Spleen (tissue), 11 donors: ENCODE measurements at regions not wholly inside any gene's neighbourhood (a gene's known extent, or its start where the extent isn't known, plus 50 kb on each side); places are given as distances from the start of the nearest gene placed in this dataset.
"Not testable (repeated sequence)": the region's sequence is repeated elsewhere in the genome, so short reads cannot be mapped to it uniquely, and the experiment has no call there.

ENCODE experiments used
- DNase-seq: peaks from one replicate; pipeline ENCODE4 v3.0.0-alpha.2; 2020
- H3K27ac ChIP-seq, 8 donors: fragments of 200-600 bp; sonication (generic) in 7 of 8; 1 replicate in 4 of 8; 2 replicates in 4 of 8; pipeline versions ENCODE4 v1.5.0 to v1.8.0; 2016 to 2021; ENCODE audit warnings: inconsistent platforms in 4 of 8, mild to moderate bottlenecking in 4 of 8, moderate library complexity in 1 of 8
- H3K27me3 ChIP-seq, 7 donors: fragments of 200-600 bp; sonication (generic) in 6 of 7; replicated peaks in 1 of 7; 1 replicate in 4 of 7; 2 replicates in 3 of 7; pipeline versions ENCODE4 v1.5.0 to v1.8.0; 2016 to 2021; ENCODE audit warnings: inconsistent platforms in 3 of 7, mild to moderate bottlenecking in 1 of 7
- H3K36me3 ChIP-seq, 6 donors: fragments of 200-600 bp; sonication (generic) in 5 of 6; 1 replicate in 4 of 6; 2 replicates in 2 of 6; pipeline versions ENCODE4 v1.5.0 to v1.8.0; 2016 to 2021; ENCODE audit warnings: inconsistent platforms in 2 of 6
- H3K4me1 ChIP-seq, 6 donors: fragments of 200-600 bp; sonication (generic) in 5 of 6; 1 replicate in 3 of 6; 2 replicates in 3 of 6; pipeline versions ENCODE4 v1.5.0 to v1.8.0; 2016 to 2021; ENCODE audit warnings: inconsistent platforms in 3 of 6
- H3K4me3 ChIP-seq, 8 donors: fragments of 200-600 bp; sonication (generic) in 7 of 8; 1 replicate in 4 of 8; 2 replicates in 4 of 8; pipeline versions ENCODE4 v1.5.0 to v1.8.0; 2016 to 2021; ENCODE audit warnings: inconsistent platforms in 4 of 8, mild to moderate bottlenecking in 4 of 8, moderate library complexity in 2 of 8
- H3K9me3 ChIP-seq, 8 donors: fragments of 200-600 bp; sonication (generic) in 7 of 8; 1 replicate in 4 of 8; 2 replicates in 4 of 8; pipeline versions ENCODE4 v1.5.0 to v1.8.0; 2016 to 2021; ENCODE audit warnings: inconsistent platforms in 4 of 8
- CTCF ChIP-seq, 11 experiments: fragments of 200-600 bp in 7 of 11; fragments of 450-650 bp in 4 of 11; sonication (generic) in 4 of 11; IDR thresholded peaks in 8 of 11; conservative IDR thresholded peaks in 3 of 11; 1 replicate in 7 of 11; 2 replicates in 4 of 11; pipeline versions ENCODE4 v1.4.0 to v1.8.0; 2016 to 2021; ENCODE audit warnings: antibody characterized with exemption in 11 of 11, inconsistent platforms in 4 of 11, mild to moderate bottlenecking in 1 of 11
- POLR2A ChIP-seq, 3 donors: fragments of 450-650 bp; IDR thresholded peaks; one replicate each; pipeline ENCODE4 v1.5.1; 2017; ENCODE audit warnings: antibody characterized with exemption in 3 of 3, mild to moderate bottlenecking in 1 of 3
- POLR2AphosphoS5 ChIP-seq, 3 donors: sonication (generic); formaldehyde crosslinking; IDR thresholded peaks; one replicate each; pipeline ENCODE4 v1.5.1; 2017; ENCODE audit warnings: antibody characterized with exemption in 3 of 3
- WGBS, 5 donors: extraction: QIAGEN DNeasy Blood & Tissue Kit in 3 of 5; methylation state at CpG; one replicate each; pipeline versions ENCODE4 v1.1.5 to v1.1.7; 2013 to 2018; 5-methylcytosine and 5-hydroxymethylcytosine counted together
- intact Hi-C: fragments of 100-400 bp; cut with DNase I; formaldehyde crosslinking; loops from one replicate; pipeline ENCODE4 v1.15.0; 2023; ENCODE audit warnings: low total_unique reads
- donor health status: healthy with polysubstance abuse.
- donor health status: DM: no; HTN: no; CAD: no; lungs with moderate emphysema.
- donor health status: DM: no; HTN: no; CAD: no.
- donor health status: Bipolar disorder and iron deficiency.
- donor health status: healthy.
- donor health status: DM: no; HTN: no; CAD: no.
- donor health status: DM: yes; HTN: yes; CAD: no.

DNA sequence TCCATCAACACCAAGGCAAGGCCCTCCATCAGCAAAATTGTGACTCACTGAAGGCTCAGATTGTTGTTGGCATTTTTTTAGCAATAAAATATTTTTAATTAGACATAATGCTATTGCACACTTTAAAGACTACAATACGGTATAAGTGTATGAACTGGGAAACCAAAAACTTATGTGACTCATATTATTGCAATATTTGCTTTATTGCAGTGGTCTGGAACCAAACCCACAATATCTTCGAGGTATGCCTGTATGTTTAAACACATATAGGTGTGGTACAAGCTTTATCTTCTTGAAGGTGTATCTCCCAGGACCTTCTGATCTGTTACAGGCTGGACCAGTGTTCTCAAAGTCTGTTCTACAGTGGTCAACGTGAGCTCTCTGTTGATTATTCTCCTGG is 142.3 kb upstream of the FNDC3A start:
- H3K36me3 ChIP-seq = no peaks in the 10 kb centered on the region
- peaks cover 0 to 19% (median 12%) of the 10 kb centered on the region in 6 donors for H3K4me1 ChIP-seq
- no peak for DNase-seq
- H3K27ac ChIP-seq = no peak overlapping the region
- 76 to 88% (median 80%) methylated on average over 3 of the region's 3 CpGs for WGBS, 5 donors
- no peak overlapping the region for H3K4me3 ChIP-seq
- intact Hi-C loops = no loop called here
- H3K27me3 ChIP-seq = no peaks in the 10 kb centered on the region
- H3K9me3 ChIP-seq = peaks cover 0 to 38% (median 16%) of the 10 kb centered on the region in 8 donors
- TF ChIP-seq POLR2A (IDR thresholded peaks at IDR 0.05) = no peak
- TF ChIP-seq CTCF (IDR thresholded peaks at IDR 0.05 in 8 of 11, conservative IDR thresholded peaks at IDR 0.05 in 3 of 11) = no peak
- TF ChIP-seq POLR2AphosphoS5 (IDR thresholded peaks at IDR 0.05) = no peak

GRCh38 chr13:48835326-48835725 is 140.4 kb upstream of the FNDC3A start:
- H3K36me3 ChIP-seq, H3K27ac ChIP-seq, H3K27me3 ChIP-seq, H3K4me3 ChIP-seq, H3K4me1 ChIP-seq, DNase-seq, intact Hi-C loops: not testable (repeated sequence)
- 88 to 93% (median 92%) methylated on average over 5 of the region's 5 CpGs for WGBS, 5 donors
- H3K9me3 ChIP-seq = peaks cover 0 to 38% (median 16%) of the 10 kb centered on the region in 8 donors

GRCh38 chr13:48838193-48838973 is 137.3 kb upstream of the FNDC3A start:
- H3K9me3 ChIP-seq = peaks cover 0 to 23% (median 13%) of the 10 kb centered on the region in 8 donors
- WGBS, 5 donors = 58 to 72% (median 70%) methylated on average over 5 of the region's 5 CpGs
- no peaks in the 10 kb centered on the region for H3K27me3 ChIP-seq
- no peak overlapping the region for H3K4me3 ChIP-seq
- no peaks in the 10 kb centered on the region for H3K4me1 ChIP-seq
- no peak for DNase-seq
- H3K27ac ChIP-seq = no peak overlapping the region
- no peaks in the 10 kb centered on the region for H3K36me3 ChIP-seq
- intact Hi-C loops = no loop called here
- TF ChIP-seq POLR2AphosphoS5 (IDR thresholded peaks at IDR 0.05) (no peak), CTCF (IDR thresholded peaks at IDR 0.05 in 8 of 11, conservative IDR thresholded peaks at IDR 0.05 in 3 of 11) (no peak), POLR2A (IDR thresholded peaks at IDR 0.05) (no peak)

GRCh38 chr13:48839171-48839570 is 136.5 kb upstream of the FNDC3A start:
- H3K4me1 ChIP-seq = no peaks in the 10 kb centered on the region
- whole genome bisulfite sequencing, 5 donors = 89 to 97% (median 91%) methylated on average over 3 of the region's 3 CpGs
- no peak for DNase-seq
- H3K27me3 ChIP-seq = no peaks in the 10 kb centered on the region
- H3K9me3 ChIP-seq = peaks cover 0 to 15% (median 7%) of the 10 kb centered on the region in 8 donors
- no peak for TF ChIP-seq CTCF (IDR thresholded peaks at IDR 0.05 in 8 of 11, conservative IDR thresholded peaks at IDR 0.05 in 3 of 11)
- no peak for TF ChIP-seq POLR2AphosphoS5 (IDR thresholded peaks at IDR 0.05)
- no peak for TF ChIP-seq POLR2A (IDR thresholded peaks at IDR 0.05)
- intact Hi-C loops = no loop called here
- H3K27ac ChIP-seq = no peak overlapping the region
- H3K4me3 ChIP-seq = no peak overlapping the region
- H3K36me3 ChIP-seq = no peaks in the 10 kb centered on the region
